ENCODE measurements at regions not wholly inside any gene's neighbourhood (a gene's known extent, or its start where the extent isn't known, plus 50 kb on each side); places are given as distances from the start of the nearest gene placed in this dataset.

- no peak for TF ChIP-seq BDP1 (IDR thresholded peaks at IDR 0.05; ENCODE audit: insufficient read depth, insufficient read length)
- TF ChIP-seq ELK1 (CRISPR knock-in tag; IDR thresholded peaks at IDR 0.05): no peak
- no peak for TF ChIP-seq MXD1 (CRISPR knock-in tag; IDR thresholded peaks at IDR 0.05; ENCODE audit: borderline replicate concordance, poor library complexity, severe bottlenecking)
- no peak for TF ChIP-seq ZMIZ1 (IDR thresholded peaks at IDR 0.05; ENCODE audit: low read depth in 2 of 2, low read length in 2 of 2)
- TF ChIP-seq WHSC1 (IDR thresholded peaks at IDR 0.05; ENCODE audit: low read length): no peak
- TF ChIP-seq CTCF (IDR thresholded peaks at IDR 0.05 in 2 of 3, conservative IDR thresholded peaks at IDR 0.05 in 1 of 3; ENCODE audit: insufficient read depth in 2 of 3, low read depth in 1 of 3, low read length in 3 of 3): no peak
- no peak for TF ChIP-seq NFYB (IDR thresholded peaks at IDR 0.05; ENCODE audit: extremely low read depth, insufficient read length)
Observed at GRCh38 chr7:91355695-91356435, 91.6 kb downstream of the FZD1 start.
